ENCODE measurements at regions not wholly inside any gene's neighbourhood (a gene's known extent, or its start where the extent isn't known, plus 50 kb on each side); places are given as distances from the start of the nearest gene placed in this dataset.

DNA sequence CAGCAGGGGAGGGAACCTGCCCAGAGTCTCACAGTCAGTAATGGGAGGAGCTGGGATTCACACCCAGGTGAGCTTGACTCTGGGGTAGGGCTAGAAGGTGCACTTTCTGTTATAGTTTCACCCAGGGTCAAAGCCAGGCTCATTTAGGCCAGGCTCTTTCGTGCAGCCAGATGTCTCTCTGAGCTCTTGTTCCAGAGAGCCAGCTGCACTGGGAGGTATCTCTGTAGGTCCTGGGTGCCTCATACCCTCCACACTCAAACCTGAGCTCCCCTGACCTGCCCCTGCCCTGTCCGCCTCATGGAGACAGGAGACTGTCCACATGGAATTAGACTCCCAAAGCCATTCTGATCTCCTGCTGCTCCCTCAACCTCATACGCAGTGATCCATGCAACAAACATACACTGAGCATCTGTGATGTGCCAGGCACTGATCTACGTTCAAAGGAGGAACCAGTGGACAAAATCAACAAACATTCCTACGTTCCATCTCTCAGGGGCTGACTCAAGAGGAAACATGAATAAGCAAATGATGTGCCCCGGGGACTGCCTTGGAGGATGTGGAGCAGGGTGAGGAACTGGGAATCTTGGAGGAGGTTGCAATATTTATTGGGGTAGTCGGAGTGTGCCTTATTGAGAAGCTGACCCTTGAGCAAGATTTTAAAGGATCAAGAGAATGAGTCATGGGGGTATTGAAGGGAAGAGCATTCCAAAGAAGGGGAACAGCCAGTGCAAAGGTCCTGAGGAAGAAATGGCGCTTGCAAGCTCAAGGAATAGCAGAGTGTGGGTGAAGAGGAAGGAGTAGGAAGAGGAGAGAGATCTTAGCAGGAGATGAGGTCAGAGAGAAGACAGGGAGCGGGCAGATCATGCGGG lies 71.3 kb upstream of the TOX2 start:
- ATAC-seq (no peak), DNase-seq (no peak)
- Mint-ChIP-seq H3K36me3 (ENCODE audit: insufficient read depth) (no peaks in the 10 kb centered on the region), H3K9me3 (no peaks in the 10 kb centered on the region), H3K4me3 (no peak overlapping the region), H3K4me1 (ENCODE audit: low read depth) (peaks cover 36% of the 10 kb centered on the region), H3K27me3 (ENCODE audit: low read depth) (no peaks in the 10 kb centered on the region)

DNA sequence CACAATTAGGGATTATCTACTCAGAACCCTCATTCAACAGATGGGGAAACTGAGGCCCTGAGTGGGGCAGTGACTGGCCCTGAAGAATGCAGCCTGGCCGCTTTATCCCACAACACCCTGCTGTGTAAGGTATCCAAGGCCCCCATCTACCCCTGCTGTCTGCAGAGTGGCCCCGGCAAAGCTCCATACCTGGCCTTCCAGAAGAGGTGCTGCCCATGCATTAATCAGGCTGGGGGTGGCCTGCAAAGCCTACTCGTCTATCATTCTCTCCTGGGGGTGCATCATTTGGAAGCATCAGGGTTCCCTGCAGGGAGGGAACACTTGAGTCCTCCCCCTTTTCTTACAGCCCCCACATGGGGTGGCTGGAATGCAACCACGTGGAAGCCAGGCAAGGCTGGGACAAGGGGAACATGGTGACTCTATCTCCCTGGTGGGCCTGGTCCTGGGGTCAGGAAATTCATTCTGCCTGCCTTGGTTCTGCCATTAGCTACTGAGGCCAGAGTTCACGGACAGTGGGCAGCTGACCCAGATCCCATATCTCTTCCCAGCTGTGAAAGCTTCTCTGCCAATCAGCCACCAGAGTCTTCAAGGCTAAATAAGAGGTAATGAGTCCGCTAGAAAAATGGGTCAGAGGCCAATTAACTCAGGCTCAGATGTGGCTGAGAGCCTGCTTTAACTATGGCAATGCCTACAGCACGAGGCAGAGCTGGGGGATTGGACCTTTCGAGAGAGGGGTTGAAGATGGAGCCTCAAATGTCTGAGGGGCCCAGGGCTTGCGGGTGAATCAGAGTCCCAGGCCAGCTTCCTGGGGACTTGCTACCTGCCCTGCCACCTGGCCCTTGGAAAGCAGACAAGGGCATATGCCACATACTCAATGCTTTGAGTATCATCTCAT lies 72.3 kb upstream of the TOX2 start:
- ATAC-seq (no peak), DNase-seq (no peak)
- peaks cover 5% of the 10 kb centered on the region for H3K27me3 Mint-ChIP-seq (ENCODE audit: low read depth)
- H3K9me3 Mint-ChIP-seq: no peaks in the 10 kb centered on the region
- no peak overlapping the region for H3K4me3 Mint-ChIP-seq
- H3K36me3 Mint-ChIP-seq (ENCODE audit: insufficient read depth): no peaks in the 10 kb centered on the region
- peaks cover 45% of the 10 kb centered on the region for H3K4me1 Mint-ChIP-seq (ENCODE audit: low read depth)

- ATAC-seq: peak; percentile 53 to 70
- Mint-ChIP-seq H3K36me3 (ENCODE audit: insufficient read depth) (no peaks in the 10 kb centered on the region), H3K27me3 (ENCODE audit: low read depth) (peaks cover 7% of the 10 kb centered on the region), H3K4me1 (ENCODE audit: low read depth) (peaks cover 35% of the 10 kb centered on the region), H3K4me3 (no peak overlapping the region), H3K9me3 (no peaks in the 10 kb centered on the region)
- peak; percentile 14 for DNase-seq
Measured at GRCh38 chr20:43840382-43841070, 74.1 kb upstream of the TOX2 start.

GRCh38 chr20:43839793-43840199 lies 74.9 kb upstream of the TOX2 start:
- peaks cover 8% of the 10 kb centered on the region for H3K27me3 Mint-ChIP-seq (ENCODE audit: low read depth)
- ATAC-seq (peak; percentile 45 to 46), DNase-seq (no peak)
- no peak overlapping the region for H3K4me3 Mint-ChIP-seq
- H3K9me3 Mint-ChIP-seq: no peaks in the 10 kb centered on the region
- no peaks in the 10 kb centered on the region for H3K36me3 Mint-ChIP-seq (ENCODE audit: insufficient read depth)
- H3K4me1 Mint-ChIP-seq (ENCODE audit: low read depth): peaks cover 28% of the 10 kb centered on the region

DNA sequence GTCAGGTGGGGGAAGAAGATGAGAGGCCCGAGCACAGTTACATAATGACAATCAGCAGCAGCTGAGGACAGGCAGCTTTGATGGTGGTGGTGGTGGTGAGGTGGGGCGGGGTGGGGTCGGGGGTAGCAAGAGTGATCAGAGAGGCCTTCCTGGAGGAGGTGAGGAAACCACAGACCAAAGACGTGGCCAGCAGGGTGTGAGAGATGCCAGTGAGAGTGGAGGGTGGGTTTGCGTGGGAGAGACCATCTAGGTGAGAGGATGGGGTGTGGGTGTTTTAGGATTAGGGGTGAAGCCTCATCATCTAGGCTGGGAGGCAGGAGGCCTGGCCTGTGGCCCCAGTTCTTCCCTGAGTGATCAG lies 76.0 kb upstream of the TOX2 start:
- Mint-ChIP-seq H3K9me3 (no peaks in the 10 kb centered on the region), H3K27me3 (ENCODE audit: low read depth) (peaks cover 10% of the 10 kb centered on the region), H3K4me3 (no peak overlapping the region), H3K36me3 (ENCODE audit: insufficient read depth) (no peaks in the 10 kb centered on the region), H3K4me1 (ENCODE audit: low read depth) (peaks cover 24% of the 10 kb centered on the region)
- DNase-seq (no peak), ATAC-seq (peak; percentile 32 to 55)

DNA sequence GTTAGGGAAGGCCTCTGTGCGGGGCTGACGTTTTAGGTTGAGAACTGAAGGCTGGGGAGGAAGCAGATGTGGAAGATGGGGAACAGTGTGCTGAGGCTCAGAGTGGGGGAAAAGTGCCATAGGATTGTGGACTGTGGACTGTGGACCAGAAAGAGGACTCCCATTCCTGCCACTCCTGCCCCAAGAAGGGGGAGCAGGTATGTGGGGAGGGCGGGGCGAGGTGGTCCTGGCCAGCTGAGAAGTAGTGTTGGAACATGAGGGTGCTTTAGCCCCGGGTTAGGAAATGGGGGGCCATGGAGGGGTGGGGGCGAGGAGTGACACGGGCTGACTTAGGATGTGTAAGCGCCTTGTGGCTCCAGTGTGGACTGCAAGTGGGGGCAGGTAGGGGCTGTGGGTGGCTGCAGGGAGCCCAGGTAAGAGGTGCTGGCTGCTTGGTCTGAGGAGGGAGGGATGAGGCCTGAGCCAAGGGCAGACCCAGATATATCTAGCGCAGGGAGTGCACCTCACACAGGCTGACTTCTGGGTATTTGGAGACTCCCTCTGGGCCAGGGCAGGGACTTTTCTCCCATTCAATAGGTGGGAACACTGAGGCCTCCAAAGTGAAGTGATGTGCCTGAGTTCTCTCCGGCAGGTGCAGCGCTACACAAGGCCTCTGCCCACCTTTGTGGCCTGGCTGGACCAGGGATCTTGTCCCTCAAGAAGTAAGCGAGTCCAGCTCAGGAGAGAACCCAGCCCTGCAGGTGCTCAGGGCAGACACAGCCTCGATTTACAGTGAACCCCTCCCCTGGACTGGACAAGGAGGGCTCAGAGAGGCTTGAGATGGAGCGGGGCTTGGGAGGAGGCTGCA lies 76.6 kb upstream of the TOX2 start:
- Mint-ChIP-seq H3K36me3 (ENCODE audit: insufficient read depth) (no peaks in the 10 kb centered on the region), H3K9me3 (no peaks in the 10 kb centered on the region), H3K27me3 (ENCODE audit: low read depth) (peaks cover 10% of the 10 kb centered on the region), H3K4me1 (ENCODE audit: low read depth) (peaks cover 24% of the 10 kb centered on the region), H3K4me3 (no peak overlapping the region)
- DNase-seq (no peak), ATAC-seq (no peak)

- ATAC-seq: no peak
- Mint-ChIP-seq H3K27me3 (ENCODE audit: low read depth) (peaks cover 14% of the 10 kb centered on the region), H3K9me3 (no peaks in the 10 kb centered on the region), H3K4me3 (no peak overlapping the region), H3K36me3 (ENCODE audit: insufficient read depth) (no peaks in the 10 kb centered on the region), H3K4me1 (ENCODE audit: low read depth) (peaks cover 24% of the 10 kb centered on the region)
- no peak for DNase-seq
Measured at GRCh38 chr20:43836790-43837189, 77.9 kb upstream of the TOX2 start.

GRCh38 chr20:43835944-43836508 lies 78.6 kb upstream of the TOX2 start:
- H3K27me3 Mint-ChIP-seq (ENCODE audit: low read depth): peaks cover 14% of the 10 kb centered on the region
- peaks cover 24% of the 10 kb centered on the region for H3K4me1 Mint-ChIP-seq (ENCODE audit: low read depth)
- DNase-seq (no peak), ATAC-seq (no peak)
- H3K36me3 Mint-ChIP-seq (ENCODE audit: insufficient read depth): no peaks in the 10 kb centered on the region
- no peak overlapping the region for H3K4me3 Mint-ChIP-seq
- no peaks in the 10 kb centered on the region for H3K9me3 Mint-ChIP-seq

GRCh38 chr20:43833511-43834395 lies 80.9 kb upstream of the TOX2 start:
- ATAC-seq (no peak), DNase-seq (no peak)
- no peaks in the 10 kb centered on the region for H3K36me3 Mint-ChIP-seq (ENCODE audit: insufficient read depth)
- H3K9me3 Mint-ChIP-seq: no peaks in the 10 kb centered on the region
- H3K27me3 Mint-ChIP-seq (ENCODE audit: low read depth): peaks cover 18% of the 10 kb centered on the region
- peaks cover 14% of the 10 kb centered on the region for H3K4me1 Mint-ChIP-seq (ENCODE audit: low read depth)
- no peak overlapping the region for H3K4me3 Mint-ChIP-seq

DNA sequence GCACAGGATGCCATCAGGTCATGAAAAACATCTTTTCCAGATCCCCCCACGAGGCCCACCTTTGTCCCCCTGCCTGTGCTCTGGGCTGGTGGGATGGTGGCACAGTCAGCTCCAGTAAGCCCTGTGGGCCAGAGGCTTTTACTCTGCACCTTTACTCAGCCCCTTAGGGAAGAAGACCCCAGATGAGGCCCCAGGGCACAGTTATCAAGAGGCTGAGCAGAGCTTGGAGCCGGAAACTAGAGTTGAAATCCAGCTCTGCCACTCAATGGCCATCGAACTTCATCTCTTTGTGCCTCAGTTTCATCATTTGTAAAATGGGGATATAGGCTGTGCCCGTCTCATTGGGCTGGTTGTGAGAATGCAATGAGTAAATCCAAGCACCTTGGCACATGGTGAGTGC lies 81.7 kb upstream of the TOX2 start:
- no peak for DNase-seq
- Mint-ChIP-seq H3K4me3 (no peak overlapping the region), H3K36me3 (ENCODE audit: insufficient read depth) (no peaks in the 10 kb centered on the region), H3K4me1 (ENCODE audit: low read depth) (peaks cover 7% of the 10 kb centered on the region), H3K27me3 (ENCODE audit: low read depth) (peaks cover 21% of the 10 kb centered on the region), H3K9me3 (no peaks in the 10 kb centered on the region)
- no peak for ATAC-seq

- Mint-ChIP-seq H3K36me3 (ENCODE audit: insufficient read depth) (no peaks in the 10 kb centered on the region), H3K4me3 (no peak overlapping the region), H3K4me1 (ENCODE audit: low read depth) (no peaks in the 10 kb centered on the region), H3K27me3 (ENCODE audit: low read depth) (peaks cover 16% of the 10 kb centered on the region), H3K9me3 (no peaks in the 10 kb centered on the region)
- no peak for ATAC-seq
- DNase-seq: no peak
Measured at GRCh38 chr20:43832096-43832816, 82.4 kb upstream of the TOX2 start.

DNA sequence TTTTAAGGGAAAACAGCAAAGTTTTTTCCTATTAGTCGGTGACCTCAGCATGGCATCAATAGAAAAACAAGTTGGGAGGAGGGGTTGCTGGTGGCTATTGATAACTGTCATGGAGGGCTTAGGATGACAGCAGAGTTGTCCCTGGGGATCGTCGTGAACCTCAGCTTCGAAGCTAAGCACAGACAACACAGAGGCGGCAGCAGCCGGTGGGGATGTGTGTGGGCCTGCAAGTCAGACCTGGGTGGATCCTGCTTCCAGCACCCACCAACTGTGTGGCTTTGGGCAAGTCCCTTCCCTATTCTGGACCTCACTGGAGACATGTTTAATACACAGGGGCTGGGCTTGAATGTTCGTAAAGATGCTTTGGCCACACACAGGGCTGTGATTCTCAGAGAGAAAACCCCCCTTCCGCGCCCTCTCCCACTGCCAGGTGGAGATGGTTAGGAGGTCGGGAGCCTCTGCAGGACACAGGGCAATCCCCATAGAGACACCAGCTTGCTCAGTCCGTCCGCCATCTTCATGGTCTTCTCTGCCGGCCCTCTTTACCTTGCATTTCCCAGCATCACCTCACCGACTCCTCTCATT lies 83.1 kb upstream of the TOX2 start:
- Mint-ChIP-seq H3K4me1 (ENCODE audit: low read depth) (no peaks in the 10 kb centered on the region), H3K9me3 (no peaks in the 10 kb centered on the region), H3K36me3 (ENCODE audit: insufficient read depth) (no peaks in the 10 kb centered on the region), H3K27me3 (ENCODE audit: low read depth) (peaks cover 15% of the 10 kb centered on the region), H3K4me3 (no peak overlapping the region)
- no peak for DNase-seq
- no peak for ATAC-seq
